HG02973 (cell line): ENCODE measurements at regions not wholly inside any gene's neighbourhood (a gene's known extent, or its start where the extent isn't known, plus 50 kb on each side); places are given as distances from the start of the nearest gene placed in this dataset.
"Not testable (repeated sequence)": the region's sequence is repeated elsewhere in the genome, so short reads cannot be mapped to it uniquely, and the experiment has no call there.

ENCODE experiments used
- ATAC-seq: cut with Tn5 transposase; IDR thresholded peaks from one replicate; pipeline ENCODE4 v1.9.1; 2021; ENCODE audit warnings: moderate library complexity; ENCODE audit not compliant: unreplicated experiment

GRCh38 chrX:97995834-97996233, 1112.1 kb downstream of the RPA4 start:
- no peak for ATAC-seq

- no peak for ATAC-seq
Observed at GRCh38 chrX:98028691-98029090, 1145.0 kb downstream of the RPA4 start.

GRCh38 chrX:98029861-98030260, 1146.2 kb downstream of the RPA4 start:
- ATAC-seq: no peak

- ATAC-seq: no peak
Observed at GRCh38 chrX:98057176-98057575, 1173.5 kb downstream of the RPA4 start.

GRCh38 chrX:98065151-98065550, 1181.4 kb downstream of the RPA4 start:
- ATAC-seq: no peak

- no peak for ATAC-seq
Observed at GRCh38 chrX:98067611-98068010, 1183.9 kb downstream of the RPA4 start.

- ATAC-seq: no peak
Observed at GRCh38 chrX:98068024-98068580, 1184.4 kb downstream of the RPA4 start.

- ATAC-seq: no peak
Observed at GRCh38 chrX:98071331-98071730, 1187.6 kb downstream of the RPA4 start.

- ATAC-seq: no peak
Observed at GRCh38 chrX:98077440-98077839, 1193.7 kb downstream of the RPA4 start.

GRCh38 chrX:98111684-98112083, 1228.0 kb downstream of the RPA4 start:
- ATAC-seq: no peak

GRCh38 chrX:98114021-98114420, 1230.3 kb downstream of the RPA4 start:
- no peak for ATAC-seq

- ATAC-seq: no peak
Observed at GRCh38 chrX:98141466-98141865, 1257.8 kb downstream of the RPA4 start.

GRCh38 chrX:98191003-98191402, 1307.3 kb downstream of the RPA4 start:
- ATAC-seq: no peak

- no peak for ATAC-seq
Observed at GRCh38 chrX:98194036-98194435, 1310.3 kb downstream of the RPA4 start.

- no peak for ATAC-seq
Observed at GRCh38 chrX:98203800-98204199, 1320.1 kb downstream of the RPA4 start.

GRCh38 chrX:98207947-98208346, 1324.2 kb downstream of the RPA4 start:
- ATAC-seq: no peak

GRCh38 chrX:98231003-98231402, 1347.3 kb downstream of the RPA4 start:
- ATAC-seq: no peak

GRCh38 chrX:98240061-98240460, 1356.4 kb downstream of the RPA4 start:
- ATAC-seq: not testable (repeated sequence)

- ATAC-seq: no peak
Observed at GRCh38 chrX:98263135-98263534, 1379.4 kb downstream of the RPA4 start.

GRCh38 chrX:98289726-98290125, 1406.0 kb downstream of the RPA4 start:
- no peak for ATAC-seq

GRCh38 chrX:98294310-98294709, 1410.6 kb downstream of the RPA4 start:
- ATAC-seq: no peak

- no peak for ATAC-seq
Observed at GRCh38 chrX:98296129-98296528, 1412.4 kb downstream of the RPA4 start.

GRCh38 chrX:98299785-98300184, 1416.1 kb downstream of the RPA4 start:
- ATAC-seq: no peak
